HG02759 (cell line): ENCODE measurements at regions not wholly inside any gene's neighbourhood (a gene's known extent, or its start where the extent isn't known, plus 50 kb on each side); places are given as distances from the start of the nearest gene placed in this dataset.

Source experiments
- ATAC-seq: cut with Tn5 transposase; IDR thresholded peaks from one replicate; pipeline ENCODE4 v1.9.1; 2021; ENCODE audit warnings: mild to moderate bottlenecking, moderate library complexity; ENCODE audit not compliant: unreplicated experiment

GRCh38 chr11:91264481-91264880, 960.1 kb upstream of the FAT3 start:
- no peak for ATAC-seq

- ATAC-seq = no peak
Measured at GRCh38 chr11:91263496-91264365, 960.9 kb upstream of the FAT3 start.

- ATAC-seq = no peak
Measured at GRCh38 chr11:91261513-91261912, 963.1 kb upstream of the FAT3 start.

- ATAC-seq = no peak
Measured at GRCh38 chr11:91258876-91259275, 965.7 kb upstream of the FAT3 start.

- ATAC-seq = no peak
Measured at GRCh38 chr11:91257667-91258066, 967.0 kb upstream of the FAT3 start.

GRCh38 chr11:91248199-91248807, 976.3 kb upstream of the FAT3 start:
- ATAC-seq = peak; percentile 58

- no peak for ATAC-seq
Measured at GRCh38 chr11:91247009-91247735, 977.4 kb upstream of the FAT3 start.

- ATAC-seq = no peak
Measured at GRCh38 chr11:91244912-91245311, 979.7 kb upstream of the FAT3 start.

GRCh38 chr11:91243630-91244029, 981.0 kb upstream of the FAT3 start:
- no peak for ATAC-seq

- ATAC-seq = no peak
Measured at GRCh38 chr11:91243051-91243450, 981.6 kb upstream of the FAT3 start.

GRCh38 chr11:91241226-91241625, 983.4 kb upstream of the FAT3 start:
- ATAC-seq = no peak

GRCh38 chr11:91239359-91239758, 985.3 kb upstream of the FAT3 start:
- no peak for ATAC-seq

GRCh38 chr11:91231226-91231625, 993.4 kb upstream of the FAT3 start:
- ATAC-seq = no peak

GRCh38 chr11:91230647-91231046, 994.0 kb upstream of the FAT3 start:
- no peak for ATAC-seq

- no peak for ATAC-seq
Measured at GRCh38 chr11:91222830-91223229, 1000.0 kb upstream of the CHORDC1 start.

- ATAC-seq = no peak
Measured at GRCh38 chr11:91220476-91221202, 997.8 kb upstream of the CHORDC1 start.

- ATAC-seq = no peak
Measured at GRCh38 chr11:91219535-91219934, 996.7 kb upstream of the CHORDC1 start.

GRCh38 chr11:91209751-91210150, 986.9 kb upstream of the CHORDC1 start:
- no peak for ATAC-seq

GRCh38 chr11:91209306-91209705, 986.5 kb upstream of the CHORDC1 start:
- ATAC-seq = no peak

- no peak for ATAC-seq
Measured at GRCh38 chr11:91199866-91200265, 977.0 kb upstream of the CHORDC1 start.

GRCh38 chr11:91194546-91194945, 971.7 kb upstream of the CHORDC1 start:
- no peak for ATAC-seq
